AG09309 (cell line): ENCODE measurements at regions not wholly inside any gene's neighbourhood (a gene's known extent, or its start where the extent isn't known, plus 50 kb on each side); places are given as distances from the start of the nearest gene placed in this dataset.

Source experiments
- DNase-seq: peaks from one replicate; pipeline ENCODE4 v3.0.0-alpha.2; 2010; ENCODE audit warnings: low read depth
- H3K4me3 ChIP-seq: 2 replicates; pipeline ENCODE4 v1.5.1; 2011; ENCODE audit warnings: mild to moderate bottlenecking, low read depth, low read length, moderate library complexity; ENCODE audit not compliant: control insufficient read depth
- TF ChIP-seq, protein P1 (sequence below): IDR thresholded peaks from 2 replicates; pipeline ENCODE4 v1.5.1; 2011; ENCODE audit warnings: mild to moderate bottlenecking, low read depth, low read length, inconsistent platforms; ENCODE audit not compliant: insufficient read depth, control insufficient read depth; ENCODE audit errors: missing control alignments

DNA sequence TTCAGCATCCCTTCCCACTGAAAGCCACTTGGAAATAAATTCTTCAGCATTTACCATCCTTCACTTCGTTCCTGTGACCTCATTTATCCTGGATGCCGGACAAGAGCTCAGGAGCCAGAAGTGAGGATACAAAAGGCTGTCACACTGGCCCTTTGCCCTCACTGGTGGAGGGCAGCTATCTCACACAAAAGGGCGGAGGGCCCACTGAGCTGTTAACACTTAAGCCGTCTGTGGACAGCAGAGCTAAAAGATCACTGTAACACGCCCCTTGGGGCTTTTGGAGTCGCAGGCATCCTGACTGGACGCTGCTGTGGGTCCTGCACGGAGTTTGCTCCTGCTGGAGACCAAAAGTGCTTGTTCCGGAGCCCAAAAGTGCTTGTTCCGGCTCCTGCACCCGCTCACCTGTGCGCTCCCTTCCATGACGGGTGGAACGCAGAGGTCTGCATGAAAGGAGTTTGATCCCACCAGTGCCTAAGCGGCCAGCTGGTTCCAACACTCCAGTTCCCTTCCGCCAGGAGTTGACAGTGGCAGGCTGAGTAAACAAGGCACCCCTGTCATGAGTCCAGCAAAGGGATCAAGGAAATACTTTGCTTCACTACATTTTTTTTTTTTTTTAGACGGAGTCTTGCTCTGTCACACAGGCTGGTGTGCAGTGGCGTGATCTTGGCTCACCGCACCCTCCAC lies 572.0 kb upstream of the LINC00305 start:
- DNase-seq, result no peak
- H3K4me3 ChIP-seq, result no peak overlapping the region
- TF ChIP-seq, protein P1, sequence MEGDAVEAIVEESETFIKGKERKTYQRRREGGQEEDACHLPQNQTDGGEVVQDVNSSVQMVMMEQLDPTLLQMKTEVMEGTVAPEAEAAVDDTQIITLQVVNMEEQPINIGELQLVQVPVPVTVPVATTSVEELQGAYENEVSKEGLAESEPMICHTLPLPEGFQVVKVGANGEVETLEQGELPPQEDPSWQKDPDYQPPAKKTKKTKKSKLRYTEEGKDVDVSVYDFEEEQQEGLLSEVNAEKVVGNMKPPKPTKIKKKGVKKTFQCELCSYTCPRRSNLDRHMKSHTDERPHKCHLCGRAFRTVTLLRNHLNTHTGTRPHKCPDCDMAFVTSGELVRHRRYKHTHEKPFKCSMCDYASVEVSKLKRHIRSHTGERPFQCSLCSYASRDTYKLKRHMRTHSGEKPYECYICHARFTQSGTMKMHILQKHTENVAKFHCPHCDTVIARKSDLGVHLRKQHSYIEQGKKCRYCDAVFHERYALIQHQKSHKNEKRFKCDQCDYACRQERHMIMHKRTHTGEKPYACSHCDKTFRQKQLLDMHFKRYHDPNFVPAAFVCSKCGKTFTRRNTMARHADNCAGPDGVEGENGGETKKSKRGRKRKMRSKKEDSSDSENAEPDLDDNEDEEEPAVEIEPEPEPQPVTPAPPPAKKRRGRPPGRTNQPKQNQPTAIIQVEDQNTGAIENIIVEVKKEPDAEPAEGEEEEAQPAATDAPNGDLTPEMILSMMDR, result no peak

DNA sequence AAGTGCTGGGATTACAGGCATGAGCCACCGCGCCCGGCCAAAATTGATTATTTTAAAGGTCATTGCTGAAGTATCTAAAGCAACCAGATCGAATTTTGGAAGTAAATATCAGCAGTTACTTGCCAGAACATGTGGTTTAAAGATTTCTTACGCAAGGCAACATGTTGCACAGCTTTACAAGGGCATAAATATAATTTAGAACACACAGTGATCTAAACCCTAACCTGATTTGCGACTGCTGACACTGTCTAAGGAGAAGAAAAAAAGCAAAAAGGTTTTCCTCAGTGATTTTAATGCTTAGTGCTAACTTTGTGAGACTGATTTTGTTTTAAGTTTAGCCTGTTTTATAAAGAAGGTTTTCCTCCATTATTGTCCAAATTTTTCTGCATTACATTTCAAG lies 569.9 kb upstream of the LINC00305 start:
- no peak for DNase-seq
- no peak overlapping the region for H3K4me3 ChIP-seq
- TF ChIP-seq, protein P1, result no peak

DNA sequence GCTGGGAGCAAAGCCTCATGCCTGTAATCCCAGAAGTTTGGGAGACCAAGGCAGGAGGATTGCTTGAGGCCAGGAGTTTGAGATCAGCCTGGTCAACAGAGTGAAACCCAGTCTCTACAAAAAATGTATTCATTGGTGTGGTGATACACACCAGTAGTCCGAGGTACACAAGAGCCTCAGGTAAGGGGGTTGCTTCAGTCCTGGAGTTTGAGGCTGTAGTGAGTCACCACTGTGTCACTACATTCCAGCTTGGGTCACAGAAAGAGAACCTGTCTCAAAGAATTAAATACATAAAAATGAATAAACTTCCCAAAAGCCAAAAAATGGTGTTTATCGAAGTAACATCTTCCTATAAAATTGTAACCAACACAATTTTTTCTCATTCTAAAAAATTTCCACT lies 568.1 kb upstream of the LINC00305 start:
- H3K4me3 ChIP-seq, result no peak overlapping the region
- TF ChIP-seq, protein P1, result no peak
- DNase-seq, result no peak

DNA sequence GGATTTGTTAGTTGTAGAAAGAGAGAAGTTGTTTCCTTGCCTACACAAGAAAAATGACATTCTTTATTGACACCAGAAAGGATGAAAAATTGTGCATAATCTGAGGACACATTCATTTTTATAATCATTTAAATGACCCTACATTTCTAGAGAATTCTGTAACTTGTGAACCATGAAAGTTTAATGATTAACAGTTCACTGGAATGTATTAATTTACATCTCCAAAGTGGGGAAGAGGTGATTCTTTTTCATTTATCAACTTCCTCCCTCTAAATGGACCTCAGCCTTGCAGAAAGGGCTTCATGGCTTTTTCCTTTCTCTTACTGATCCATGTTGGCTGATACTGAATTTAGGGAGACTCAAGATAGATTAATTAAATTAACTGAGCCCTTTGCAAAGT lies 565.2 kb upstream of the LINC00305 start:
- no peak for DNase-seq
- TF ChIP-seq, protein P1, result no peak
- H3K4me3 ChIP-seq, result no peak overlapping the region

DNA sequence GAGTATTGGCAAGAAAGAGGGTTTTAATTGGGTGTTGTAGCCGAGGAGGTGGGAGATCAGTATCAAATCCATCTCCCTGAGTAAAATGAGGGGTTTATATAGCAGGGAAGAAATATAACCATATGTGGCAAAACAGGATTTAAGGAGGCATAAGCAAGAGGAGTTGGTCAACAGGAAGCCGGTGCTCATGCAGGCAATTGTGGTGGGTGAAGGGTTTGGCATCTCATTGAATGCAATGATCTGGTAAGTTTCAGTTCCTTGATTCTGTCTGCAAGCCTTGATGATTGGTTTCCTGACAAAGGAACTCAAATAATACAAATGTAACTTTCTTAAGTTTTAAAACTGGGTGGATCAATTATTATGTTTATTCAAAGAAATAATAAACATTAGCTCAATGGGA lies 564.4 kb upstream of the LINC00305 start:
- H3K4me3 ChIP-seq, result no peak overlapping the region
- DNase-seq, result no peak
- TF ChIP-seq, protein P1, result no peak

DNA sequence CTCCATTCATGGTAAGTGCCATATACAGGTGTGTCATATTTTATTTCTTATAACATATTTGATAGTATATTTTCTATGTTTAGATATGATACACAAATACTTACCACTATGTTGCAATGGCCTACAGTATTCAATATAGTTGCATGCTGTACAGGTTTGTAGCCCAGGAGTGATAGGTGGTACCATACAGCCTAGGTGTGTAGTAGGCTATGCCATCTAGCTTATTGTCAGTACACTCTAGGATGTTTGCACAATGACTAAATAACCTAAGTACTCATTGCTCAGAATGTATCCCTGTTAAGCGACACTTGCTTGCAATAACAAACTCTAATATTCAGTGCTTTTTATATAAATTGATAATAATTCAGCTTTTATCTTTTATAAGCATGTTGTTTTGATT lies 563.1 kb upstream of the LINC00305 start:
- no peak overlapping the region for H3K4me3 ChIP-seq
- TF ChIP-seq, protein P1, result no peak
- no peak for DNase-seq
